ENCODE measurements at regions not wholly inside any gene's neighbourhood (a gene's known extent, or its start where the extent isn't known, plus 50 kb on each side); places are given as distances from the start of the nearest gene placed in this dataset.

- no peak for DNase-seq
Observed at GRCh38 chr10:78750418-78750817, 318.3 kb upstream of the ZMIZ1 start.

GRCh38 chr10:78751716-78752115 lies 317.1 kb upstream of the ZMIZ1 start:
- no peak for DNase-seq

- no peak for DNase-seq
Observed at GRCh38 chr10:78752221-78752620, 316.5 kb upstream of the ZMIZ1 start.

GRCh38 chr10:78752708-78753107 lies 316.1 kb upstream of the ZMIZ1 start:
- DNase-seq = no peak

- DNase-seq = no peak
Observed at GRCh38 chr10:78754269-78755062, 314.3 kb upstream of the ZMIZ1 start.

DNA sequence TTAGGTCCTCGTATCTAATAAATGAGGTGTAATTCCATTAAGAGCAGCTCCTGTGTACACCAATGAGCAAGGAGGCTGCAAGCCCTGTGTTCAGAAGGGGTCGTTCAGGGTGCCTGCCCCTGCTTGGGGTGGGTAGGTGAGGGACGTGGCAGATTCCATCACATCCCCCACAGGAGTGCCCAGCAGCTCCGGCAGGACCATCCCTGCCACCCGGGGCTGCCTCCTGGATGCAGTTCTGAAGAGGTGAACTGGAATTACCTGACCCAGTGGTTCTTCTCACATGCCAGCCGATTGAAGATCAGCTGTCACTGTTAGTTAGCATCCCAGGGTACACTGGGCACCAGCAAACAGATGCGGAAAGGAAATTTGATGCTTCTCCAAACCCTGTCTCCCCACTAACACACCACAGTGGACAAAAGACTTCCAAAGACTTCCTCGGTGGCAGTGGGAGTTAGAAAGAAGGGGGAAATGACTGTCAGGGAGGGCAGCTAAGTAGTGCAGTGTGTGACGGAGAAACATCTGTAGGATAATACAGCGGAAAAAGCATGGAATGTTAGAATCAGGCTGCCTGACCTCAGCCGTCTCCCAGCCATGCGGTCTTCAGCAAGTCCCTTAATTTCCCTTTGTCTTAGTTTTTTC lies 313.6 kb upstream of the ZMIZ1 start:
- DNase-seq = no peak

- no peak for DNase-seq
Observed at GRCh38 chr10:78755877-78756455, 312.8 kb upstream of the ZMIZ1 start.

DNA sequence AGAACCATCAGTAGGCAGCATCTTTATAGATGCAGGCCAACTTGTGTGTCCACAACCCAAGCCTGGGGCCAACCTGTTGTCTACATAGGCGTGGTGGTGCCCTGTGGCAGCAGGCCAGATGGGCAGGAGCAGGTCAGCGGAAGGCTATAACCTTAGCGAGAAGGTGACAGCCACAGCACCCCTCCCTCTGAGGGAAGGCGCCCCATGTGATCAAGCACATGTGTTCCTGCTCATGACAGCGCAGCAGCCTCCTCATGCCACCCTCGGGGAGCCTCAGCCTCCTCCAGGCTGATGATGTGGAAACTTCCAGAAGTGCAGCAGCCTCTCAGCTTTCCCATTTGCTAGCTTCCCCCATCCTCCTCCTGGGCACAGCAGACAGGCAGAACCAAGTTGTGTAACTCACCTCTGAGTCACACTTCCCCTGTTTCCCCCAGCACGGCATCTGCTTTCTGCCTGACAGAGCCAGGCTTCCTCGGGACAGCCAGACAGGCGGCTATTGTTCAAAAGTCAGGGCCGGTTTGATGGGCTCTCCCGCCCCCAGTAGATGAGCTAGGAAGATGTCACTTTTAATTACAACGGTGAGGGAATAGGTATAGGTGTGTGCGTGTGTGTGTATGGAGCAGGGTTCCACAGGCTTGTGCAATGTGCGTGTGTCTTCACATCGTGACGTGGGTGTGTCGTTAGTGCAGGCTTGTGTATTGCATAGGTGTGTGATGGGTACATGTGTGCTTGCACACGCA lies 312.0 kb upstream of the ZMIZ1 start:
- no peak for DNase-seq

GRCh38 chr10:78757344-78757925 lies 311.3 kb upstream of the ZMIZ1 start:
- no peak for DNase-seq

GRCh38 chr10:78758176-78758575 lies 310.6 kb upstream of the ZMIZ1 start:
- DNase-seq = no peak

GRCh38 chr10:78759456-78760120 lies 309.2 kb upstream of the ZMIZ1 start:
- DNase-seq = no peak

GRCh38 chr10:78760463-78761310 lies 308.1 kb upstream of the ZMIZ1 start:
- no peak for DNase-seq

DNA sequence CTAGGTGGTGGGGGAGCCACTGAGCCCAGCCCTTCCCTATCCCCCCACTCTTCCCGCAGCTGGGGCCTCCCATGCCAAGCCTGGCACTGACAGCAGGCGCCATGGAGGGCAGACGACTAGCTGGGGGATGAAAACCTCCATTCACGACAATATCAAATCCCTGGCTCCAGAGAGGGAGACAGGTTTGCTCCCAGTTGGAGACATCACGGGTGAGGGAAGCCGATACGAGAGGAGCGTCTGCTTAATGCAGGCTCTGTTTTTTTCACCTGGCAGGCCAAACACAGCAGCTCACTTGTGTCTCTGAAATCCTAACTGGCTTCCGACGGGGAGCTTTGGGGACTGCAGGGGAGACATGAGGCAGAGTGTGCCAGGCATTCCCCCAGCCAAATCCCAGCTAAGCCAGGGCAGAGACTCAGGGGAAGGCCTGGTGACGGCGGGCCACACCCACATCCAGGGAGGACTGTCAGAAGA lies 307.4 kb upstream of the ZMIZ1 start:
- DNase-seq = no peak

DNA sequence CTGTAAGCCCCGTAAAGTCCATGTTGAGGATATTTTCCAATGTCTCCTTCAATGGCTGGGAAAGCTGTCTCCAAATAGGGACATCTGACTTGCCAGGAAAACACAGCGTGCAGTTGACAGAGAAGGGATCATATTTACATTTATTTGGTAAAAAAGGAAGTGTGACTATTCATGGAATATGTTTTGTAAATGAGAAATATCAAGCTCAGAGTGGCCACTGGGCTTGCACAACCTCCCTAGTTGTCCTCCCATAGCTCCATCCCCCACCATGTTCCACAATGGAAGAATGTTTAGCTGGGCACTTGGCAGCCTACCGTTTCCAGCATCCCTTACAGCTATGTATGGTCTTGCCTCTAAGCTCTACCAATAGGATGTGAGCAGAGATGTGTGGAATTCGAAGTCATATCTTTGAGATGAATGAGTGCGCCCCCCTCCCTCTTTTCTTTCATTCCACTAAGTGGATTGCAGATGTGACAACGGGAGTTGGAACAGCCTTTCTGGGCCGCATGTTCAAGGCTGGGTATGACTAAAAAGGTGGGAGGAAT lies 306.6 kb upstream of the ZMIZ1 start:
- DNase-seq = no peak

- DNase-seq = no peak
Observed at GRCh38 chr10:78763234-78763633, 305.5 kb upstream of the ZMIZ1 start.

DNA sequence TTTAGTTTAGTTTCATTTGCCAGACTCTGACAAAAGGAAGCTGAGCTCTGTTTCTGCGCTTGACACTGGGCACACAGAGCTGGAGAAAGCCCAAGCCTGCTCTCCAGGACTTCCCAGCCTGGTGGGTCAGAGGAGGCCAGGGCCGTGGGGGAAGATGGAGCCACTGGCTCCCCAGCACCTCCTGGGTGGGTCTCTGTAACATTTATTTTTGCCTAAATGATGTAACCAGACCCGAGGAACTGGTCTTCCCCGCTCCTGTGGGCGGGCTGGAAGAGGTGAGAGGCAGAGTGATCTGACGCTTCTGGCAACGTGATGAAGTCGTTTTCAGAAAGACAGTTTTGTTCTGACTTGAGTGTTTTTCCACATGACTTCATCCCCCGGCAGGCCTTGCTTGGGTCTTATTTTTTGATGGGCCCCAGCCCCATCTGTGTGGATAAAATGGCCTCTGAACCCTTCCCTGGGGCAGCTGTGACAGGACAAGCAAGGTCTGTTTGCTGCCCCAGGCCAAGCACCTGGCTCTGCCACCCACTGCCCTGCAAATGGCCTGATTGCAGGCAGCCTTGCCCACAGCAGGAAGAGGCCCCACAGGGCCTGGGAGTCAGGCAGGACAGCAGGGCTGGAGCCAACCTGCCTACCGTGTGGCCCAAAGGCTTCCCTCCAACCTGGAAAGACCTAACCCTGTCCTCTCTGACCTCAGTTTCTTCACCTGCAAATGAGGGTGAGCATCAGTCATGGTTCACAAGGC lies 304.9 kb upstream of the ZMIZ1 start:
- no peak for DNase-seq

- DNase-seq = no peak
Observed at GRCh38 chr10:78764436-78764835, 304.3 kb upstream of the ZMIZ1 start.

- no peak for DNase-seq
Observed at GRCh38 chr10:78764846-78765430, 303.8 kb upstream of the ZMIZ1 start.

DNA sequence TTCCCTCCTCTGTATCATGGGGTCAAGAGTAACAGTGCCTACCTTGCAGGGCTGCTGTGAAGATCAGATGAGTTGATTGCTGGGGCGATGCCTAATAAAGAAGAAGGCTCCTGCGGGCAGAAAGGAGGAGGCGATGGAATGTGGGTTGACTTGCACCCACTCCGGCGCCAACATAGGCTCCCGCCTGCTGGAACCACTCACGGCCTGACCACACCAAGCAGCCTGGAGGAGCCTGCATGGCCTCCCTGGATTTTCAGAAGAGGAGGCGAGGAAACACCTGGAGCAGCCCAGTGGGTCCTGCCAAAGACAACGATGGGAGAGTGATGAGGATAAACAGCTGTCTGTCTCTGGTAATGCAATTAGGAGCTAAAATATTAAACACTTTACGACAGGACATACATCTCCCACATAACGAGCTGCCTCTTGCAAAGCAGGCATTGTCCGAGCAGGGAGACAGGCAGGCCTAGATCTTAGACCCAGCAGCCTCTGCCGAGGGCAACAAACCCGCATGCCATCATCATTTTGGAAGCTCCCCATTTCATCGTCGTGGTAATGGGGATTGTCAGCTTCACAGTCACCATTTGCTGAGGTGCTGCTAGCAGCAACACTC lies 302.9 kb upstream of the ZMIZ1 start:
- DNase-seq = no peak

- no peak for DNase-seq
Observed at GRCh38 chr10:78766603-78767002, 302.2 kb upstream of the ZMIZ1 start.

Measured in activated CD8-positive, alpha-beta memory T cell treated with anti-CD3 and anti-CD28 coated beads, Interleukin-2, amount 50 U/mL, for 4 hours (primary cell).